Skin of body (tissue), 1 donor: ENCODE measurements at regions not wholly inside any gene's neighbourhood (a gene's known extent, or its start where the extent isn't known, plus 50 kb on each side); places are given as distances from the start of the nearest gene placed in this dataset.

ENCODE experiments used
- DNase-seq: peaks from one replicate; lab custom pipeline; 2025; lab: John Stamatoyannopoulos, UW

DNA sequence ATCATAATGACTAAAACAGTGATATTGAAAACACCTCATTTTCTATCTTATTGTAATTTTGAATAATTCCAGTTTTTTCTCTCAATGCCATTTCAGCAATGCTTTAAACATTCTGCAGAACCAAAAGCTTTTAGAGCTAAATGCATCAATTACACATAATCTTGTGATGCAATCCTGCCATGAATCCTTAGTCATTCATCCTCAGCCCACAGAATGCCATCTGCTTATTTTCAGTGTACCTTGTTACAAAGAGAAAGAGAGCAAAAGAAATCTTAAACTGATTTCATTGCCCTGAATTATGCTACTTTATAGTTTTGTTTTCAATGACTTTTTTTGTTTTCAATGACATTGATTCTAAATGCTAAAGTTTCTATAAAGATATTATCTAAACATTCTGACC is 1234.8 kb upstream of the C9orf72 start:
- DNase-seq, result no peak

DNA sequence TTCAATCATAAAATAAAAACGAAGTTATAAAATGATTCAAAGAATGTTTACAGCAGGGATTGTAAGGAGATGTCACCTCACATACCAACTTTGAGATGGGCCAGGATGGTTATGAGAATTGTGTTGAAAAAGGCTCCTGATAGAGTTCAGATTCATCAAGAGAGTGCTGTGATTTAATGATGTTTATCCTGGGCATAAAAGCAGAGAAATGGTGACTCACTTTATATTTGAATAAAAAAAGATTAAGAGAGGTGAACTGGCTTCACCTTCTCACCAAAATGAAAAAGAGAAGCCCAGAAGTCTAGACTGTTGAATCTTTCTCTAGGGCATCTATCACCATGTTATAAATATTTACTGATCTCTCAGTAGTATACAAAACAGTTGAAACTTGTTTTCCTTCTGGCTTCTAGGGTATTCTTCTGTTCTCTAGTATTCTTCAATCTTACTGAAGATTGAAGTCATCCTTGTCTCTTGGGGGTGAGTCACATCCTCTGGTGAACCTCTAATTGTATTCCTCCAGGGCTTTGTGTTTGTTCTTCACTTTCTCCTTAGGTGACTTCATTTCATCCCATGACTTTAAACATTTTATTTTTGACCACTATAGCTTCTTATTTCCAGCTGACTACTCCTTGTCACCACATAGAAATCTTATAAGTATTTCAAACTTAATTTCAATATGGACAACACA is 1237.3 kb upstream of the C9orf72 start:
- no peak for DNase-seq

DNA sequence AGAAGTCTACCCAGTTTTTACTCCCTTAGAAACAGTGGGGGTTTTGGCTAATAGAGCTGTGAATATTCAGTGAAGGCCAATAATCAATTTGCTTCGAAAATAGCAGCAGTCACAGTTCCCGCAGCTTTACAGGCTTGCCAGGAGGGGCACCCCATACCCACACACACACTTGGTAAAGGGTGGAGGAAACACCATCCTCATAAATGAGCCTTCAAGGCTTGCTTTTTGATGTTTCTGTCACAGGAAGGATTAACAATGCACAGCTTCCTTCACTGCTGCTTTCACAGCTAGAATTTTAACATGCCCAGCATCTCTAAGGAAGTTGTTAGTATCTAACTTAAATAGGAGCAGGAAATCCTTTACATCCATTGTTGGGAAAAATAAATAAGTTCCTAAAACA is 1247.5 kb upstream of the C9orf72 start:
- no peak for DNase-seq

DNA sequence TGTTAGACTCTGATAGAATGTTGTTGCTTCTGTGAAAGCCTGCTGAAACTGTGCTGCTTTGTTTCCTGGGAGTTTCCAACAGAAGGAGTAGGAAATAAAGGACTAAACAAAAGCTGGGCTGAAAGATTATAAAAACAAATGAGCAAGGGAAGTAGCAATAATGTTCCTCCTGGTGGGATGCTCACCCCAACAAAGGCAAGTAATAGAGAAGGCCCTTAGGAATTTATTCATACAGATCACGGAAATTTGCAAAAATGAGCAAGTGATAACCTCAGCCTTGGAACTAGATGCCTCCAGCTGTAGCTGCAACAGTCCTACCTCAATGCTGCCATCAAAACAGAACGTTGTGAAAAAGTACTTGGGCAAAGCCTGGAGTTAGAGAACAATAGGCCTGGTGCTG is 1248.0 kb upstream of the C9orf72 start:
- no peak for DNase-seq

DNA sequence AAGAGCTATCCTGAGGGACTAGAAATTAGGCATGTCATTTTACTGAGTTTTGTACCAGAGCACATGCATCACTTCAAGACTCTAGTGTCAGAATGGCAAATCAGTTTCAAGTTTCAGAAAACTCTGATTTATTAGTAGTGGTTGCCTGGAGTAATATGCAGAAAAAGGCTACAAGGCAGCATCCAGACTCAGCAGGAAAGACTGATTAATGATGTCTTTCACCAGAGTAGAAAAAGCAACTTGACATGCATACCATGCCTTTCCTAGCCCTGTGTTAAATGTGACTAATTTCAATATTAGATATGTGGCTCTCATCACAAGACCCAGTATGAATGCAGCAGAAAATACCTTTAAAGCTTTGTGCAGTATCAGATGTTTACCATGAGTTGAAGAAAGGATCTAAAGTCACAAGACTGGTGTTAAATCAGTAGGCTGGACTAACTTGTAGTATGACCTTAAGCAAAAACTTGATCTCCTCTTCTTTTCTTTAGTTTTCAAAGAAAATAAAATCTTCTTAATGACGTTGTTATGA is 1251.2 kb upstream of the C9orf72 start:
- DNase-seq, result no peak

DNA sequence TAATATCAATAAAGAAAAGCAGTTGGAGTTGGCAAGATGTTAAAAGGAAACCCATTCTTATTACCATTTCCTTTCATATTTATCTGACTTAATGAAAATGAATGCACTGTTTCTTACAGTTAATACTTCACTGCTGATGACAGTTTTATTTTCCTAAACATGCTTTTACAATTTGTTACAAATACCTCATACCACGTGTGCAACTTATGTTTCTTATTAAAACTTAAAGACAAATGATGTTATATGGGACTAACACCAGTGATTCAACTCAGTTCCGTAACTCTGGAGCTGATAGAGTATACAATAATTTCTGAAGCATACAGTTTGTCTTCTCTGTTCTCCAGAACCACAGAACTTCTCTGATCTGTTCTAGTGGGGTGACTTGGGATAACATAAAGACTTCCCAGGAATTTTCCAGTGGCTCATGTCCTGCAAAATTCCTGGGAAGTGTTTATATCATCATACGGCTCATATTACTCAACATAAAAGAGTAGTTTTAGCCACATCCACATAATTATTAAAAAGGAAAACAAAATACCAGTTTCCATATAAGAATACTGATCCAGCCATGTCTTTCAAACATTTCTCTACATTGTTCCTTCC is 1259.0 kb upstream of the C9orf72 start:
- peak; percentile 51 for DNase-seq

DNA sequence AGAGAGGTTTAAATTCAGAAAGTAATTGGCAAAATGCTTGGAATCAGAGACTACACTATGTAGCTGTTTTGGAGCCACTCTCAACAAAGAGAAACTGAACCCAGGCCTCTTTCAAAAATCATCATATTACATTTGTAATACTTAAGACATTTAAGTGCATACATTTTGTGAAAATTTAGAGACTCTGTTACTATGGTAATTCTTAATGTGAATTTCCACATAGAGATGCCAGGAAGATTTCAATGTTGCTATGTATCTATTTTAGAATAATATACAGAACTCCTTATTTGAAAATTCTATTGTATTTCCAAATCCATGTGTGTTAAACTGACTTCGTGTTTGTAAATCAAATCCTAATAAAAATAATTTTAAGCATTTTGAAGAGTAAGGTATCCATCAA is 1260.9 kb upstream of the C9orf72 start:
- no peak for DNase-seq

DNA sequence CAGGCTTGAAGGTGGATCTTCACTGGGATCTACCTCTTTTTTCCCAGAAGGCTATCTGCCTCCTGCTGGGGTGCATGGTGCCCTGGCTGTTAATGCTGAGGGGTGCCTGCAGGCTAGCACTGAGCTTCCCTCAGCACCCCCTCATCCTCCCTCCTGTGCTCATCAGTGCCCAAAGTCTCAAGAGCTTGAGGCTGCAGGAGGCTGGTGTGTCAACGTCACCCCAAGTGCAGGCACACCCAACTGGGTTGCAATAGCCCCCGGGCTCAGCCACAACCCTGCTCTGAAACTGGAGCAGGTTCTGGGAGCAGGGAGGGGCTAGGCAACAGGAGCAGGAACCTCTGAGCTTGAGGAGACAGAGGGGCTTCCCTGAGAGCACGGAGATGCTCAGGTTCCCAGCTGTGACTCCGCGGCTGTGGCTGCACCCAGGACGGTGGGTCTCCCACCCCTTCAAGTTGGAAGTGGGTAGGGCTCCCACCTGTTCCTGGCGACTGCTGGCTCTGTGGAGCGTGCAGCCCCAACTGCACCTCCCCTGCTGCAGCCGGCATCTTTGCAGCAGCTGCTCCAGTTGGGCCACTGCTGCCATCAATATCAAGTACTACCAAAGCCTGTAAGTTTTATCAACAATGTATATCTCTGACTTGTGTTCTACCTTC is 1266.6 kb upstream of the C9orf72 start:
- DNase-seq, result no peak

DNA sequence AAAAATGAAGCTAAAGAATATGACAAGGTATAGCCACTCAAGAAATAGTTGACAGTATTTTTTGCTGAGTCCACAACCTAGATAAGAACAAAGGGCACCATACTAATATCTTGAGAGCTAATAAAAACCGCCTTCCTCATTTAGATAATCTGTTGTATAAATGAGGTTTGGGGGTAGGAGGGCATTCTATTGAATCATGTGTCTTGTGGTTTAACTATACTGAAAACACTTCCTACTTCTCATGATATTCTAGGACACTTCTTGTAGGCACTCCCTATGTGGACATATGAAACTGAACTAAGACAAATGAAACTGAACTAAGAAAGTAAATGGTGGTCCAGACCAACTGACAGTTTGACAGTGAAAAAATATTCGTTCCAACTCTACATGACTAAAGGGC is 1268.5 kb upstream of the C9orf72 start:
- no peak for DNase-seq

DNA sequence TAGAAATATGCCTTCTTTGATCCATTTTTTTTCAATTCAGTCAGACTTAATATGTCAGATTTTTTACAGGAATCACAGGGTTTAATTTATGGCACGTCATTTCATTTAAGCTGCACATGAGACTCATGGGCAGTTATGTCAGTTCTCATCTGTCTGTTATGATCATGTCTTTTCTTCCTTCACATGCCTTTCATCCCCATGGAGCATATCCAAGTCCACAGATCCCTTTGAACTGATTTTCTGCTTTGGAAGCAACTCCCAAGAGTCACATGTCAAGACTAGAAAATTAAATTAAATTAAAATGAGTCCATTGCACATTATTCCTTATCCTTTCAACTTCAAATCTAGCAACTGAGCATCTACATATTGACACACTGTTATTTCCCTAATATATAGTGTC is 1274.0 kb upstream of the C9orf72 start:
- DNase-seq, result no peak

DNA sequence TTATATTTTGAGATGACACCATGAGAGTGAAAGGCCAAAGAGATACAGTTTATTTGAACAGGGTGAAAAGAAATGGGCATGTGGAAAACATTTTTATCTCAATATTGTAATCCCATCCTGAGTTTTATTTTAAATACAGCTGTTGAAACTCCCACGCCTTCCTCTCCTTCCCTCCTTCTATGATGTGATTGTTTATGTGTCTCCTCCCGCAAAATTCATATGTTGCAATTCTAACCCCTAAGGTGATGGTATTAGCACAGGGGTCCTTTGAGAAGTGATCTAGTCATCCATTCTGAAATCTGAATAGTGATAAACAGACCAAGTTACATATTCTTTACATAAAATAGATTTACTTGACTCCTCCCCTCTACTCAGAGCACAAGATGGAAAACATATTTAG is 1275.4 kb upstream of the C9orf72 start:
- no peak for DNase-seq

DNA sequence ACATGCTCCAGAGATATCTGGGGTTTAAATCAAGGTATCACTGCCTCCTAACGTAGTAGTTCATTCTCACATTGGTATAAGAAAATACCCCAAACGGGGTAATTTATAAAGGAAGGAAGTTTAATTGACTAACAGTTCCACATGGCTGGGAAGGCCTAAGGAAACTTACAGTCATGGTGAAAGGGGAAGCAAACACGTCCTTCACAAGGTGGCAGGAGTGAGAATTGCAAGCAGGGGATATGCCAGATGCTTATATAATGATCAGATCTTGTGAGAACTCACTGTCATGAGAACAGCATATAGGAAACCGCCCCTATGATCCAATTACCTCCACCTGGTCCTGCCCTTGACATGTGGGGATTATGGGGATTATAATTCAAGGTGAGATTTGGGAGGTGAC is 1280.2 kb upstream of the C9orf72 start:
- no peak for DNase-seq

DNA sequence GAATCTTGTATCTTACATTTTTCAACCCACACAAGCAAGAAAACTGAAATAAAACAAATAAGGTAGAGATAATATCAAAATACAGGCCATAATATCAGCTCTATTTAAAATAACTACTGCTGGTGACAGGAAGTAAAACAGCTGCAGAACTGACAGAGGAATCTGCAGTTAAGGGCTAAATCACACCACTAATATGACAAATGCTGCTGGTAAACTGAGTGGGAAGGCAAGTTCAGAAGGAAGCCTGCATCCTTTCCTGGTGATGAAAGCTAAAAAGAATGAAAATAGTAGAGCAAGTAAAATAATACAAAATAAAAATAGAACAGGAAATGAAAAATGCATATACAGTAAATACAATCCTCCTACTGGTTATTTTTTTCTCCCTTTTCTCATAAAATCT is 1293.7 kb upstream of the C9orf72 start:
- DNase-seq, result no peak

DNA sequence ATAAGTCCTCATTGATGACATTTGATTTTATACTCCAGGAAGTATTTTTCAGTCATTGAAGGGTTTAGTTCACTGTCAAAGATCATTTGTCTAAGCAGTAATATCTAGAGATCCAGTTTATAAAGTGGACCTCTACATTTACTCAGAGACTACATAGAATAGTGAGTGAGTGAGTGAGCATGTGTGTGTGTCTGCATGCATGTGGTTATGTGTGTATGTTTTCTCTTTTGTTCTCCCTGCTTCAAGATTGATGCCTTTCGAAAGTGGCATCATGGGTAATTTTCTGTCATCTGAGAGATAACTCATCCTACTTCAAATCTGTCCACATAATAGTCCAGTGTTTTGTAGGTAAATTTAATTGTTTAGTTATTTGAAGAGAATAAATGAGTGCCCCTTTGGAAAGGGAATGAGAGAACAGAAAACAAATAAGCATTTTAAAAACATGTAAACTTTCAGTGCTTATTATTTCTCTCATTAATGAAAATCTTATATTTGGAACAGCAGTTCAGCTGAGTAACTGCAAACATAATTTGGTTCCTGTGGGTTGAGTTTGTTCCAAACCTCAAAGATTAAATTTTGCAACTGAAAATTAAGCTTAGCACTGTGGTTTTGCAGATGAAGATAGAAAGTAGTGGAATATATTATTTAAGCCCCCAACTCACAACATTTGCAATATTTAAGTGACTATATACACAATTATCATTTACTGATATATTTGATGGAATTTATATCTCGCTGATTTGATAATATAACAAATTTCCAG is 1295.1 kb upstream of the C9orf72 start:
- DNase-seq, result no peak

DNA sequence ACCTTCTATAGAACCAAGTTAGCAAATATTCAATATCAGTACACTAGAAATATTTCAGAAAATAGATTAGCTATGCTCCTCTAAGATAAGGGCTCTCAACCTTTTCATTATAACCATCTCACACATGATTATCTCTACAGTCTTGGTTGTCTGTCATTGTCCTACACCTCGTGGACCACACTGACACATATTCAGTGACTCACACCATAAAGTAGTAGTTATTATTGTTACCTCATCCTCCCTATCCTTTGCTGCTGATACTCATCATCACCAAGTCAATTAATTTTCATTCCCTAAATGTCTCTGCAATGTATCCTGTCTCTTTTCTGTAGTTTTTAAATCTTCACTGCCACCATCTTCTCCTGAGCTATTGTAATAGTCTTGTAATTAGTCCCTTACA is 1309.2 kb upstream of the C9orf72 start:
- no peak for DNase-seq

DNA sequence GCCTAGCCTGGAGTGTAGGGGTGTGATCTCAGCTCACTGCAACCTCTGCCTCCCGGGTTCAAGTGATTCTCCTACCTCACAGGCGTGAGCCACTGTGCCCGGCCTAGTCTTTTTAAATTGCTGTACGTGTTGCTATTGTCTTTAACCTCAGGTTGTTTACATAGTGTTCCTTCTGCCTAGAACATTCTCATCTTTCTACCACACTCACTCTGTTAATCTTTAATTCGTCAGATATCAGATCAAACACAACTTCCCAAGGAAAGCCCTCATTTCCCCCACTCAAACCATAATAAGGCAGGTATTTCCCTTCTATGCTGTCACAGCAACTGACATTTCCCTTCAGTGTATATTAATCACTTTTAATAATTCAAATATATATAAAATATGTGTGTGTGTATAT is 1310.0 kb upstream of the C9orf72 start:
- no peak for DNase-seq

DNA sequence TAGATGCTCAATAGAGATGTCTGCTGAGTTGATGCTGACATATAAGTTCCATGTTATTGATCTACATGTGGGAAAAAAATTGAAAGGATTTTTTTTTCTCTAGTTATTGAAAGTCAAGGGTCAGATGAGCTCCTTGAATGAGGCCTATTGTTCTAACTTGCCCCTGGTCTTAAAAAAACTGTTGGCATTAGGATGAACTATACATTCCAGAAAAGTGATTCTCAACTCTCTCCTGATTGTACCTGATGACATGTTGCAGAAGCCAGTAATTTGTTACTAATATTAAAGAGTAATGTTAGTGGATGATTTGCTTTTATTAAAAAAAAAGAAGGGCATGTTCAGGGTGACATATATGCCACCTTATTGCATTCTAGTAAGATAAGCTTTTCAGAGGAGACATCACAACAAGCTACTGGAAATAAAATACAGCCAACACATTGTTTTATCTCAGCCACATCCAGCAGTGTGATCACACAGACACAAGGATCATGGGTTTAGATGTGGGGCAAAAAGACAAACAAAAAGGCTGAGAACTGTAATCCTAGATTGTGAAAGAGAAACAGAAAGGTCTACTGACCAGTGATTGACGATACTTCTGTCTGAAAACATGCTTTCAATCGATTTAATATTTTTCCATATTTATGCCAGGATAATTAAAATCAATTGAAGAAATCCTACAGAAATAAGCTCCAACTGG is 1314.1 kb upstream of the C9orf72 start:
- no peak for DNase-seq

DNA sequence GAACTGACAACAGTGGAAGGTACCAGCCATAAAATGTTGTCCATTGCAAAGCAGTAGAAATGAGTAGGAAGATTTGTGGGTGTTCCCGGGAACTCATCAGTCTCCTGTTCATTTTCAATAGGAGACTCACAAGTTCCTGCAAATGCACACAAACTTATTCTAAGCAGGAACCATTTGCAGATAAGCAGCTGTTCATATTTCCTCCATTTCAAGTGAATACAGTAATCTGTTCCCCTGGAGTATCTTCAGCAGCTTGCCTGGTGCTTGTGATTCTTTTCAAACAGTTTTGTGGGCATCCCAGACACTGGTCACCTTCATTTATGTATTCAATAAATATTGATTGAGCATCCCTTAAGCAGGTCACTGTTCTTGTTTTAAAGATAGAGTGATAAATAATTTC is 1315.5 kb upstream of the C9orf72 start:
- no peak for DNase-seq

DNA sequence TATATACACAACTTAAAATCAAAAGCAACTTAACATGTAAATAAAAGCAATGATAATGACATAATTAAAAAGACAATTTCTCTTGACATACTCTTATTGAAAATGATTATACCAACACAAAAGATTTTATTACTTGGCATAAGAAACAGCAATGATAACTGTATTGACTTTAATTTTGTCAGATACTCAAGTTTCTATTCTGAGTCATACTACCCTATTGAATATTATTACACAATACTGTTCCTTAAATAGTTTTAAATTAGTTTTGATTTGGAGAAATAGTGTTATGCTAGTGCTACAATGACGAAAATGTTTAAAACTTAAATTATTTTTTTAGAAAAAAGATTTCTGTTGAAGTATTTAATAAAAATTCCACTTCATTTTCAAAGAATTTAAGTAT is 1319.3 kb upstream of the C9orf72 start:
- no peak for DNase-seq

DNA sequence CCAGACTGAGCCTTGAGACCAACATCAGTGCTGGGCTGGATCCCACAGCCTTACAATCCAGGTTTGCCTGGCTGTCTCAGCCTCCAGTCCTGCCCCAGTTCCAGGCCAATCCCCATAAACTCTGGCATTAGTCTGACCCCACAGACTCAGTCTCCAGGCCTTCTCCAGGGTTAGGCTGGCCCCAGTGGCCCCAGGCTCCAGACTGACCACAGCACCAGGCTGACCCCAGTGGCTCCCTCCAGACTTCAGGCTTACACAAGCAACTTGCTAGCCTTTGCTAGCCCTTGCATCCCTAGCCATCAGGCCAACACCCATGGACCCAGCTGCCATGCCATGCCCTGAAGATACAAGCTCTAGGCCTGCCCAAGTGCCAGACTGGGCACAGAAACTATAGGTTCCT is 1326.0 kb upstream of the C9orf72 start:
- no peak for DNase-seq

DNA sequence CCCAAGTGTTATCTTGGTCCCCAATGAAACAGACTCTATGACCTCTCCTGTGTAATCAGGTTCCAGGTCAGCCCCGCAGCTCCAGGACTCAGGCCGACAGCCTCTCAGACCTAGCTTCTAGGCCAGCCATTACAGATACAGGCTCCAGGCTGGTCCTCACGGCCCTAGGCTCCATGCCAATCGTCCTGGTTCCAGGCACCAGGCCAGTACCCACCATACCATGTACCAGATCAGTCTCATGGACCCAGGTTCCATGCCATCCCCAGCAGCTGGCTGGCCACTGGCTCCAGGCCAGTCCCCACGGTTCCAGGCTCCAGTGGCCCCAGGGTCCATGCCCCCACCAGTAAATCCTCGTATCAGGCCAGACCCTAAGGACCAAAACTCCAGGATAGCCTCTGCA is 1326.6 kb upstream of the C9orf72 start:
- no peak for DNase-seq

DNA sequence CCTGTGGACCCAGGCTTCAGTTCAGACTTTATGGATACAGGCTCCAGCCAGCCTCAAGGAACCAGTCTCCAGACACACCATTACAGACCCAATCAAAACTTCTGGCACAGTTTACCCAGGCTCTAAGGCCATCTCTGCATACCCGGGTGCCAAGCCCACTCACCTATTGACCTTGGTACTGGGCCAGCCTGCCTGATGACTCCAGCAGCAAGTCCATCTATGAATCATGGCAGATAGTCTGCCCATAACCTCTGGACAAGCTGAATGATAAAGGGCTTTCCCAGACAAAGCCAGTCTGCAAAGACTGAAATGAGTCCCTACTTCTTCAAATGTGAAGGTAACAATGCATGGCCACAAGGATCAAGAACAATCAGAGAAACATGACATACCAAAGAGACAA is 1327.1 kb upstream of the C9orf72 start:
- no peak for DNase-seq
